ENCODE measurements at regions not wholly inside any gene's neighbourhood (a gene's known extent, or its start where the extent isn't known, plus 50 kb on each side); places are given as distances from the start of the nearest gene placed in this dataset.

- ATAC-seq (peak; percentile 100), DNase-seq (ENCODE audit: low read depth, low spot score) (peak; percentile 45), FAIRE-seq (peak; percentile 38)
- H3K4me1 ChIP-seq (ENCODE audit: control insufficient read depth, insufficient read depth, low read length): no peaks in the 10 kb centered on the region
- no peaks in the 10 kb centered on the region for H3K9me3 ChIP-seq (replicated peaks; ENCODE audit: control insufficient read depth, insufficient read depth, low read length)
- H3K4me2 ChIP-seq (ENCODE audit: control insufficient read depth, insufficient read depth): no peak overlapping the region
- no peaks in the 10 kb centered on the region for H4K20me1 ChIP-seq (ENCODE audit: control insufficient read depth, insufficient read depth)
- ChIA-PET POLR2A (no interaction called here), SMC1A (ENCODE audit: uncharacterized antibody, unreplicated experiment) (no interaction called here), CTCF (no interaction called here), RAD21 (ENCODE audit: unreplicated experiment) (no interaction called here)
- no peaks in the 10 kb centered on the region for H3K27me3 ChIP-seq (replicated peaks in 1 of 2; ENCODE audit: control insufficient read depth in 2 of 2, insufficient read depth in 2 of 2, low read length in 1 of 2)
- in situ Hi-C loops (cut with MboI) (no loop called here), intact Hi-C loops (cut with micrococcal nuclease; ENCODE audit: unreplicated experiment) (no loop called here)
- H3K79me2 ChIP-seq (ENCODE audit: control insufficient read depth, insufficient read depth, low read length): no peaks in the 10 kb centered on the region
- H3K4me3 ChIP-seq: no peak overlapping the region
- WGBS (ENCODE audit: insufficient coverage, insufficient replicate concordance, low lambda C conversion rate, missing lambda C conversion rate): 0% methylated on average over 2 of the region's 2 CpGs
- H3K9ac ChIP-seq (ENCODE audit: control insufficient read depth, insufficient read depth, low read length): no peak overlapping the region
- H3K36me3 ChIP-seq (ENCODE audit: control insufficient read depth in 2 of 2, insufficient read depth in 2 of 2, low read length in 1 of 2): no peaks in the 10 kb centered on the region
- no peak overlapping the region for H2AFZ ChIP-seq (ENCODE audit: control insufficient read depth, low read depth, low read length)
- H3K27ac ChIP-seq (ENCODE audit: control insufficient read depth, insufficient read depth): no peak overlapping the region
- BruUV-seq (replicated peaks): no TSS peak
- TF ChIP-seq SP1 (IDR thresholded peaks at IDR 0.05; ENCODE audit: low read depth, low read length) (no peak), IRF4 (IDR thresholded peaks at IDR 0.05; ENCODE audit: low read depth, low read length) (0 out of 2 replicates have a peak, but pooled peaks have one; percentile 55), IKZF2 (IDR thresholded peaks at IDR 0.05) (peak in 1 of 2 experiments; percentile 46; a peak in 2 of 4 replicates), TCF7 (IDR thresholded peaks at IDR 0.05; ENCODE audit: borderline replicate concordance) (0 out of 2 replicates have a peak, but pooled peaks have one; percentile 26), EP300 (IDR thresholded peaks at IDR 0.05; ENCODE audit: borderline replicate concordance in 1 of 2, control insufficient read depth in 1 of 2, low read depth in 2 of 2, low read length in 2 of 2) (peak in 1 of 2 experiments; percentile 28; a peak in 2 of 4 replicates), RUNX3 (IDR thresholded peaks at IDR 0.05; ENCODE audit: low read length) (peak; percentile 89), MTA2 (IDR thresholded peaks at IDR 0.05; ENCODE audit: low read depth) (peak; percentile 54), KLF5 (IDR thresholded peaks at IDR 0.05; ENCODE audit: partially characterized antibody) (no peak), NFIC (IDR thresholded peaks at IDR 0.05; ENCODE audit: low read depth, low read length) (peak; percentile 34; the same call in 1 of the 2 replicates), ZNF622 (IDR thresholded peaks at IDR 0.05) (no peak), MYB (IDR thresholded peaks at IDR 0.05; ENCODE audit: borderline replicate concordance, low read depth, low read length) (no peak), TARDBP (IDR thresholded peaks at IDR 0.05; ENCODE audit: borderline replicate concordance) (no peak), ATF7 (IDR thresholded peaks at IDR 0.05; ENCODE audit: low read depth) (0 out of 2 replicates have a peak, but pooled peaks have one; percentile 17), BCL11A (IDR thresholded peaks at IDR 0.05; ENCODE audit: low read depth, low read length) (0 out of 2 replicates have a peak, but pooled peaks have one; percentile 18), SPI1 (IDR thresholded peaks at IDR 0.05; ENCODE audit: borderline replicate concordance, insufficient read depth, low read depth, low read length) (peak; percentile 37; the same call in 1 of the 2 replicates), CBX5 (IDR thresholded peaks at IDR 0.05; ENCODE audit: low read depth) (no peak), YBX1 (IDR thresholded peaks at IDR 0.05) (no peak), JUNB (IDR thresholded peaks at IDR 0.05) (peak; percentile 82), CREB1 (IDR thresholded peaks at IDR 0.05; ENCODE audit: low read depth) (0 out of 2 replicates have a peak, but pooled peaks have one; percentile 20), MTA3 (IDR thresholded peaks at IDR 0.05; ENCODE audit: borderline replicate concordance, low read length) (no peak), SIX5 (IDR thresholded peaks at IDR 0.05; ENCODE audit: low read depth, low read length, severe bottlenecking) (no peak), CHD1 (IDR thresholded peaks at IDR 0.05; ENCODE audit: low read depth, low read length) (no peak)
- TF ChIP-seq, protein P1, sequence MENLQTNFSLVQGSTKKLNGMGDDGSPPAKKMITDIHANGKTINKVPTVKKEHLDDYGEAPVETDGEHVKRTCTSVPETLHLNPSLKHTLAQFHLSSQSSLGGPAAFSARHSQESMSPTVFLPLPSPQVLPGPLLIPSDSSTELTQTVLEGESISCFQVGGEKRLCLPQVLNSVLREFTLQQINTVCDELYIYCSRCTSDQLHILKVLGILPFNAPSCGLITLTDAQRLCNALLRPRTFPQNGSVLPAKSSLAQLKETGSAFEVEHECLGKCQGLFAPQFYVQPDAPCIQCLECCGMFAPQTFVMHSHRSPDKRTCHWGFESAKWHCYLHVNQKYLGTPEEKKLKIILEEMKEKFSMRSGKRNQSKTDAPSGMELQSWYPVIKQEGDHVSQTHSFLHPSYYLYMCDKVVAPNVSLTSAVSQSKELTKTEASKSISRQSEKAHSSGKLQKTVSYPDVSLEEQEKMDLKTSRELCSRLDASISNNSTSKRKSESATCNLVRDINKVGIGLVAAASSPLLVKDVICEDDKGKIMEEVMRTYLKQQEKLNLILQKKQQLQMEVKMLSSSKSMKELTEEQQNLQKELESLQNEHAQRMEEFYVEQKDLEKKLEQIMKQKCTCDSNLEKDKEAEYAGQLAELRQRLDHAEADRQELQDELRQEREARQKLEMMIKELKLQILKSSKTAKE (IDR thresholded peaks at IDR 0.05; ENCODE audit: low read depth, poor library complexity, severe bottlenecking): peak; percentile 49
- TF ChIP-seq, protein P2, sequence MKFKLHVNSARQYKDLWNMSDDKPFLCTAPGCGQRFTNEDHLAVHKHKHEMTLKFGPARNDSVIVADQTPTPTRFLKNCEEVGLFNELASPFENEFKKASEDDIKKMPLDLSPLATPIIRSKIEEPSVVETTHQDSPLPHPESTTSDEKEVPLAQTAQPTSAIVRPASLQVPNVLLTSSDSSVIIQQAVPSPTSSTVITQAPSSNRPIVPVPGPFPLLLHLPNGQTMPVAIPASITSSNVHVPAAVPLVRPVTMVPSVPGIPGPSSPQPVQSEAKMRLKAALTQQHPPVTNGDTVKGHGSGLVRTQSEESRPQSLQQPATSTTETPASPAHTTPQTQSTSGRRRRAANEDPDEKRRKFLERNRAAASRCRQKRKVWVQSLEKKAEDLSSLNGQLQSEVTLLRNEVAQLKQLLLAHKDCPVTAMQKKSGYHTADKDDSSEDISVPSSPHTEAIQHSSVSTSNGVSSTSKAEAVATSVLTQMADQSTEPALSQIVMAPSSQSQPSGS (IDR thresholded peaks at IDR 0.05; ENCODE audit: low read length): 0 out of 2 replicates have a peak, but pooled peaks have one; percentile 49
- TF ChIP-seq, protein P3, sequence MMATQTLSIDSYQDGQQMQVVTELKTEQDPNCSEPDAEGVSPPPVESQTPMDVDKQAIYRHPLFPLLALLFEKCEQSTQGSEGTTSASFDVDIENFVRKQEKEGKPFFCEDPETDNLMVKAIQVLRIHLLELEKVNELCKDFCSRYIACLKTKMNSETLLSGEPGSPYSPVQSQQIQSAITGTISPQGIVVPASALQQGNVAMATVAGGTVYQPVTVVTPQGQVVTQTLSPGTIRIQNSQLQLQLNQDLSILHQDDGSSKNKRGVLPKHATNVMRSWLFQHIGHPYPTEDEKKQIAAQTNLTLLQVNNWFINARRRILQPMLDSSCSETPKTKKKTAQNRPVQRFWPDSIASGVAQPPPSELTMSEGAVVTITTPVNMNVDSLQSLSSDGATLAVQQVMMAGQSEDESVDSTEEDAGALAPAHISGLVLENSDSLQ (IDR thresholded peaks at IDR 0.05): no peak
These were observed 612.4 kb downstream of the ANKRD7 start for GRCh38 chr7:118836933-118837332.
